ENCODE measurements at regions not wholly inside any gene's neighbourhood (a gene's known extent, or its start where the extent isn't known, plus 50 kb on each side); places are given as distances from the start of the nearest gene placed in this dataset.

DNA sequence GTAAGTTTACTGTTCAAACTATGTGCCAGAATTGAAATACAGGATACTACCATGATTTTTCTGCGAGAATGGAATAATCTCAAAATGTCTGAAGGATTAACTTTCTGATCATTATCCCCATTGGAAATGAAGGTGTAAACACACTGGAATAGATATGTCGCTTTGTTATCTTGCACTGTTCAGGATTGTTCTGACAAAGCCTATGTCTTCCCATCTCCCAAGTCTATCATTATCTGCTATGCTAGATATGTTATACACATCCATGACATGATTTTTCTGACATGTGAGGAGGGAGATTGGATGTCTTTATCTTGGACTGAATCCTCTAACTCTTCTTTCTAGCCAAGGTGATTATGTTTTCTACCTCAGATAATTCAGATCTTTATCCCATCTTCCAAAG lies 1239.3 kb upstream of the ADGRL4 start:
- Mint-ChIP-seq H3K27me3 (ENCODE audit: insufficient read depth, unreplicated experiment) (no peaks in the 10 kb centered on the region), H3K4me3 (ENCODE audit: unreplicated experiment) (no peak overlapping the region), H3K9me3 (ENCODE audit: unreplicated experiment) (no peaks in the 10 kb centered on the region), H3K27ac (ENCODE audit: unreplicated experiment) (no peak overlapping the region), H3K36me3 (ENCODE audit: insufficient read depth, unreplicated experiment) (no peaks in the 10 kb centered on the region), H3K4me1 (ENCODE audit: low read depth, unreplicated experiment) (no peaks in the 10 kb centered on the region)
- no peak for DNase-seq
- no TSS peak for BruUV-seq (replicated peaks)
- no peak overlapping the region for H3K4me3 ChIP-seq (ENCODE audit: low read depth, low read length)
- H3K4me1 ChIP-seq = no peaks in the 10 kb centered on the region
- intact Hi-C loops (cut with micrococcal nuclease; ENCODE audit: unreplicated experiment) = no loop called here
- ChIA-PET POLR2A (no interaction called here), CTCF (no interaction called here)
- H3K27me3 ChIP-seq (replicated peaks; ENCODE audit: control insufficient read depth, insufficient read depth, low read length) = no peaks in the 10 kb centered on the region
- TF ChIP-seq, protein P1, sequence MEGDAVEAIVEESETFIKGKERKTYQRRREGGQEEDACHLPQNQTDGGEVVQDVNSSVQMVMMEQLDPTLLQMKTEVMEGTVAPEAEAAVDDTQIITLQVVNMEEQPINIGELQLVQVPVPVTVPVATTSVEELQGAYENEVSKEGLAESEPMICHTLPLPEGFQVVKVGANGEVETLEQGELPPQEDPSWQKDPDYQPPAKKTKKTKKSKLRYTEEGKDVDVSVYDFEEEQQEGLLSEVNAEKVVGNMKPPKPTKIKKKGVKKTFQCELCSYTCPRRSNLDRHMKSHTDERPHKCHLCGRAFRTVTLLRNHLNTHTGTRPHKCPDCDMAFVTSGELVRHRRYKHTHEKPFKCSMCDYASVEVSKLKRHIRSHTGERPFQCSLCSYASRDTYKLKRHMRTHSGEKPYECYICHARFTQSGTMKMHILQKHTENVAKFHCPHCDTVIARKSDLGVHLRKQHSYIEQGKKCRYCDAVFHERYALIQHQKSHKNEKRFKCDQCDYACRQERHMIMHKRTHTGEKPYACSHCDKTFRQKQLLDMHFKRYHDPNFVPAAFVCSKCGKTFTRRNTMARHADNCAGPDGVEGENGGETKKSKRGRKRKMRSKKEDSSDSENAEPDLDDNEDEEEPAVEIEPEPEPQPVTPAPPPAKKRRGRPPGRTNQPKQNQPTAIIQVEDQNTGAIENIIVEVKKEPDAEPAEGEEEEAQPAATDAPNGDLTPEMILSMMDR (IDR thresholded peaks at IDR 0.05; ENCODE audit: insufficient read depth in 1 of 2, low read depth in 1 of 2, low read length in 1 of 2, severe bottlenecking in 1 of 2, unreplicated experiment in 1 of 2) = no peak
- H3K36me3 ChIP-seq (ENCODE audit: control insufficient read depth, insufficient read depth, low read length) = no peaks in the 10 kb centered on the region
- no peaks in the 10 kb centered on the region for H3K9me3 ChIP-seq

DNA sequence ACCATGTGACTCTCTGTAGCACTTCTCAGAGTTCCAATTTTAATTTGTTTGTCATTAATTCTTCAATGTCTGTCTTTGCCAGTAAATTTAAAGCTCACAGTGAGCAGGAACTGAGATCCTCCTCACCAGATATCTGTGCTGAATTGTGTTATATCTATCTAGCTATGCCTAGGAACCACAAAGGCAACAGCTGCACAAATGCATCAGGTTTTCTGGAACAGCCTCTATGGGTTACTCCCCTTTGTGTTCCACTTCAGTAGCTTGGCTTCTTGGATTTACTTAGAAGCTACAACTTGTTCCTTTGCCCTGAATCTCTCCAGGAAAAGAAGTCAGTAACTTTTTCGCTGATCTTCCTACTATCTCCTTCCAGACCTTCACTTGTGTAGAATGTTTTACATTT lies 1237.8 kb upstream of the ADGRL4 start:
- no peaks in the 10 kb centered on the region for H3K27me3 Mint-ChIP-seq (ENCODE audit: insufficient read depth, unreplicated experiment)
- intact Hi-C loops (cut with micrococcal nuclease; ENCODE audit: unreplicated experiment) = no loop called here
- TF ChIP-seq, protein P1 (IDR thresholded peaks at IDR 0.05; ENCODE audit: insufficient read depth in 1 of 2, low read depth in 1 of 2, low read length in 1 of 2, severe bottlenecking in 1 of 2, unreplicated experiment in 1 of 2) = no peak
- Histone ChIP-seq H3K36me3 (ENCODE audit: control insufficient read depth, insufficient read depth, low read length) (no peaks in the 10 kb centered on the region), H3K4me1 (no peaks in the 10 kb centered on the region), H3K4me3 (ENCODE audit: low read depth, low read length) (no peak overlapping the region), H3K27me3 (replicated peaks; ENCODE audit: control insufficient read depth, insufficient read depth, low read length) (no peaks in the 10 kb centered on the region), H3K9me3 (no peaks in the 10 kb centered on the region)
- H3K9me3 Mint-ChIP-seq (ENCODE audit: unreplicated experiment) = no peaks in the 10 kb centered on the region
- H3K27ac Mint-ChIP-seq (ENCODE audit: unreplicated experiment) = no peak overlapping the region
- no peaks in the 10 kb centered on the region for H3K4me1 Mint-ChIP-seq (ENCODE audit: low read depth, unreplicated experiment)
- no peak for DNase-seq
- ChIA-PET CTCF (no interaction called here), POLR2A (no interaction called here)
- no peaks in the 10 kb centered on the region for H3K36me3 Mint-ChIP-seq (ENCODE audit: insufficient read depth, unreplicated experiment)
- H3K4me3 Mint-ChIP-seq (ENCODE audit: unreplicated experiment) = no peak overlapping the region
- BruUV-seq (replicated peaks) = no TSS peak

DNA sequence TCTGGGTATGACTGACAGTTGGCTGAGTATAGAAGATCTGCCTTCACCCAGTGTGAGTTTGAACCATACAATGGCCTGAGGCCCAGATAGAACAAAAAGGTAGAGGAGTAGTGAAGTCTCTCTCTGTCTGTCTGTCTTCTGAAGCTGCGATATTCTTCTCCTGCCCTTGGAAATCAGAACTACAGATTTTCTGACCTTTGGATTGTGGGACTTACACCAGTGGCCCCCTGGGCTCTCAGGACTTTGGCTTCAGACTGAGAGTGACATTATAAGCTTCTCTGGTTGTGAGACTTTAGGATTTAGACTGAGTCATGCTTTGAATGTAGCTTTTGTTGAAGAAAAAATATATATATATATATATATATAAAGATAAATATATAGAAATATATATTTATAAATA lies 1235.0 kb upstream of the ADGRL4 start:
- no TSS peak for BruUV-seq (replicated peaks)
- intact Hi-C loops (cut with micrococcal nuclease; ENCODE audit: unreplicated experiment) = no loop called here
- H3K27me3 Mint-ChIP-seq (ENCODE audit: insufficient read depth, unreplicated experiment) = no peaks in the 10 kb centered on the region
- Histone ChIP-seq H3K4me1 (no peaks in the 10 kb centered on the region), H3K9me3 (no peaks in the 10 kb centered on the region), H3K27me3 (replicated peaks; ENCODE audit: control insufficient read depth, insufficient read depth, low read length) (no peaks in the 10 kb centered on the region), H3K36me3 (ENCODE audit: control insufficient read depth, insufficient read depth, low read length) (no peaks in the 10 kb centered on the region), H3K4me3 (ENCODE audit: low read depth, low read length) (no peak overlapping the region)
- DNase-seq = no peak
- no peaks in the 10 kb centered on the region for H3K9me3 Mint-ChIP-seq (ENCODE audit: unreplicated experiment)
- ChIA-PET CTCF (no interaction called here), POLR2A (no interaction called here)
- no peak overlapping the region for H3K4me3 Mint-ChIP-seq (ENCODE audit: unreplicated experiment)
- H3K36me3 Mint-ChIP-seq (ENCODE audit: insufficient read depth, unreplicated experiment) = no peaks in the 10 kb centered on the region
- TF ChIP-seq, protein P1 (IDR thresholded peaks at IDR 0.05; ENCODE audit: insufficient read depth in 1 of 2, low read depth in 1 of 2, low read length in 1 of 2, severe bottlenecking in 1 of 2, unreplicated experiment in 1 of 2) = no peak
- no peak overlapping the region for H3K27ac Mint-ChIP-seq (ENCODE audit: unreplicated experiment)
- no peaks in the 10 kb centered on the region for H3K4me1 Mint-ChIP-seq (ENCODE audit: low read depth, unreplicated experiment)

Measured in Caco-2 (cell line).